NCI-H1436 (cell line): ENCODE measurements at regions not wholly inside any gene's neighbourhood (a gene's known extent, or its start where the extent isn't known, plus 50 kb on each side); places are given as distances from the start of the nearest gene placed in this dataset.
A peak's percentile ranks its signal among the peaks of the same experiment; 100 is the strongest.

Experiments used
- DNase-seq: peaks from one replicate; lab custom pipeline; 2025; lab: John Stamatoyannopoulos, UW

- DNase-seq, result peak; percentile 79
Observed at GRCh38 chr6:30396833-30397479, 52.0 kb downstream of the RPP21 start.

DNA sequence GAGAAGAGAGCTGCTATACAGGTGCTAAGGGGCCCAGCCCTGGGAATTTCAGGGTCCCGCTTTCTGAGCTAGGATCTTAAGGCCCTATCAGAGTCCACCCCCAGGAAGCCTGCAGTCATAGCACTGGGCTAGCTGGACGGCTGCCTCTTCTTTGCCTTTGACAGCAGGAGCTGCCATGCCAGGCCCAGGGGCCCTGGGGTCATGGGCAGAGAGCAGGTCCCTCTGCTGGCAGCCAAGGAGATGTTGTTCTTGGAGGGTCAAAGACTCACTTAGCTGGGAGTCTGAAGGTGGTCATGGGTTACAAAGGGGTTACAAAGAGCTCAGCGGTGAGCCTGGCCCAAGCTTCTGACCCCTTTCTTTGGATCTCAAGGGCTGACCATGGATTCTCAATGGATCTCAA is 52.7 kb downstream of the RPP21 start:
- DNase-seq, result no peak

DNA sequence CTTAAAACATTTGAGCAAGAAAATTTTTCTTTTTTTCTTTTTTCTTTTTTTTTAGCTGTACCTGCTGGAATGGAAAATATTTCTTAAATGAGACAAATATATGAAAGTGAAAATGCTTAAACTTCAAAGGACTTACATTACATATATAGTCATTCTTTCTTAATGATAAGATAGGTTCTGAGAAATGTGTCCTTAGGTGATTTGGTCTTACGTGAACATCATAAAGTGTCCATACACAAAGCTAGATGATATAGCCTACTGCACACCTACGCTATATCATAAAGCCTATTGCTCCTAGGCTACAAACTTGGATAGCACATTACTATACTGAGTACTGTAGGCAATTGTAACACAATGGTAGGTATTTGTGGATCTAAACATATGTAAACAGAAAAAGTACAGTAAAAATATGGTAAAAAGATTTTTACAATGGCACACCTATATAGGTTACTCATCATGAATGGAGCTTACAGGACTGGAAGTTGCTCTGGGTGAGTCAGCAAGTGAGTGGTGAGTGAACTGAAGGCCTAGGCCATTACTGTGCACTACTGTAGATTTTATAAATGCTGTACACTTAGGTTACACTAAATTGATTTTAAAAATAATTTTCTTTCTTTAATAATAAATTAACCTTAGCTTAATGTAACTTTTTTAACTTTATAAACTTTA is 54.6 kb downstream of the RPP21 start:
- DNase-seq, result no peak

DNA sequence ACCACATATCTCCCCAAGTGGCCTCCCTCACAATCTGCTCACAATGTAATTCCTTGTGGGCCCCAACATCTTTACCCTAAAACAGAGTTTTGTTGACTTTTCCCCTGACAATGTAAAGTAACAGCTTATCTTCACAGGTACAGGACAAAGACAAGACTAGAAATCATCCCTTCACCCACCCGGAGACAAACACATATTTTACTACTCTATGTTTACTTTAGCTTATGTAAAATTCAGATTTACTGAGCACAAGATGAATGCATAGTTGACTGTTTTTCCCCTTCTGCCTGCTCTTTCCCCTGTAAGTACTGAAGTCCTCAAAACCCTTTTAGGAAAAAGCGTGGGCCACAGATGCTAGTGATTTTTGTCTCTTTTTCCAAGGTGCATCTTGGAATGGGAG is 61.0 kb downstream of the RPP21 start:
- DNase-seq, result no peak

GRCh38 chr6:30409184-30409583 is 64.2 kb downstream of the RPP21 start:
- no peak for DNase-seq

- DNase-seq, result peak; percentile 8
Observed at GRCh38 chr6:30411515-30412207, 66.7 kb downstream of the RPP21 start.

DNA sequence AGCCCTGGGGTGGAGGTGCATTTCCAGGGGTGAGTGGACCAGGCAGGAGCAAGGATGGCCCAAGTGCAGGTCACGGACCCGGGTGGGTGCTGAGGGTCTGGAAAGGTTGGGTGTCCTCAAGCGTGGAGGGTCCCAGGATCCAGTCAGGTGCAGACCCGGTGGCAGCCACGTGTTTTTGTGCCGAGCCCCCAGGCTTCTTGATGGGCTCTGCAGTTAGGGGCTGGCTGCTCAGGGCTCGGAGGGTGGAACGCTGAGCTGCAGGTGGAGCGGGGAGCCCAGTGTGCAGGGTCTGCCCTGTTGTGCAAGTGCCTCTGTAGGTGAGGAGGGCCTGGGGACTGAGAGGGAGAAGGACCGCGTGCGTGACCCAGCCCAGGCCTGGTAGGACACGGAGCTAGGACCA is 70.9 kb upstream of the HLA-E start:
- DNase-seq, result no peak

GRCh38 chr6:30424549-30424948 is 64.8 kb upstream of the HLA-E start:
- no peak for DNase-seq
